H1 (cell line): ENCODE measurements at regions not wholly inside any gene's neighbourhood (a gene's known extent, or its start where the extent isn't known, plus 50 kb on each side); places are given as distances from the start of the nearest gene placed in this dataset.

Experiments
- CTCF ChIA-PET: fragments of 300-600 bp; sonication (Branson Sonifier 250); formaldehyde crosslinking; loops from one replicate; lab custom pipeline; 2021; ENCODE audit not compliant: partially characterized antibody; lab: Charles Lee
- POLR2A ChIA-PET: fragments of 300-600 bp; sonication (Branson Sonifier 250); formaldehyde crosslinking; loops from one replicate; lab custom pipeline; 2021; ENCODE audit warnings: inconsistent platforms; ENCODE audit not compliant: partially characterized antibody; lab: Charles Lee
- DNase-seq, 2 experiments: peaks; one replicate each; pipeline versions ENCODE4 v3.0.0 to v3.0.0-alpha.2; 2010 to 2022; ENCODE audit warnings: low spot score in 2 of 2, low read depth in 1 of 2, mixed read lengths in 1 of 2
- FAIRE-seq: peaks from 2 replicates; lab custom pipeline; 2011; peaks lifted over from hg19 to GRCh38; lab: Jason Lieb, UNC
- H2AFZ ChIP-seq: 2 replicates; pipeline ENCODE4 v1.8.1; 2012; ENCODE audit warnings: low read length, inconsistent platforms
- H2AK5ac ChIP-seq: 2 replicates; pipeline ENCODE4 v1.6.1; 2013; ENCODE audit warnings: low read depth, low read length
- H2BK120ac ChIP-seq: replicated peaks from 2 replicates; pipeline ENCODE3; 2013; ENCODE audit warnings: low read depth, low read length, inconsistent platforms
- H2BK12ac ChIP-seq: 2 replicates; pipeline ENCODE4 v1.6.1; 2013; ENCODE audit warnings: low read depth, low read length
- H2BK15ac ChIP-seq: 2 replicates; pipeline ENCODE4 v1.6.1; 2013; ENCODE audit warnings: low read length
- H2BK20ac ChIP-seq: 2 replicates; pipeline ENCODE4 v1.6.1; 2013; ENCODE audit warnings: low read length
- H2BK5ac ChIP-seq: 2 replicates; pipeline ENCODE4 v1.6.1; 2013; ENCODE audit warnings: low read depth, low read length
- H3K14ac ChIP-seq: 2 replicates; pipeline ENCODE4 v1.6.1; 2013; ENCODE audit warnings: inconsistent platforms; ENCODE audit not compliant: insufficient read length
- H3K18ac ChIP-seq: 2 replicates; pipeline ENCODE4 v1.6.1; 2013; ENCODE audit warnings: low read length; ENCODE audit errors: extremely low read depth
- H3K23ac ChIP-seq: 2 replicates; pipeline ENCODE4 v1.6.1; 2013; ENCODE audit warnings: inconsistent platforms; ENCODE audit not compliant: insufficient read length
- H3K23me2 ChIP-seq: 2 replicates; pipeline ENCODE4 v1.6.1; 2013; ENCODE audit warnings: low read depth, low read length
- H3K27ac ChIP-seq: 2 replicates; pipeline ENCODE4 v1.6.1; 2011; ENCODE audit warnings: low read depth, low read length, inconsistent platforms
- H3K27me3 ChIP-seq, 4 experiments: replicated peaks in 1 of 4; 1 replicate in 1 of 4; 2 replicates in 3 of 4; pipeline versions ENCODE4 v1.6.1 to v1.8.1; 2011 to 2013; ENCODE audit warnings: low read length in 3 of 4, mild to moderate bottlenecking in 3 of 4, inconsistent platforms in 2 of 4, mixed read lengths in 2 of 4, moderate library complexity in 1 of 4; ENCODE audit not compliant: control insufficient read depth in 3 of 4, insufficient read depth in 3 of 4; ENCODE audit errors: extremely low read depth in 1 of 4
- H3K36me3 ChIP-seq, 4 experiments: 2 replicates each; pipeline versions ENCODE4 v1.6.1 to v1.8.1; 2011 to 2013; ENCODE audit warnings: mild to moderate bottlenecking in 4 of 4, low read length in 3 of 4, moderate library complexity in 2 of 4, control low read depth in 1 of 4, inconsistent platforms in 1 of 4; ENCODE audit not compliant: insufficient read depth in 4 of 4, control insufficient read depth in 2 of 4
- H3K4ac ChIP-seq: replicated peaks from 2 replicates; pipeline ENCODE3; 2013; ENCODE audit warnings: low read length, low read depth, mixed read lengths, inconsistent platforms; ENCODE audit not compliant: insufficient read length
- H3K4me1 ChIP-seq, 4 experiments: replicated peaks in 1 of 4; 1 replicate in 1 of 4; 2 replicates in 3 of 4; pipeline versions ENCODE4 v1.6.1 to v1.8.1; 2011 to 2013; ENCODE audit warnings: low read length in 3 of 4, inconsistent platforms in 2 of 4, mixed read lengths in 1 of 4; ENCODE audit not compliant: insufficient read depth in 4 of 4, control insufficient read depth in 3 of 4
- H3K4me2 ChIP-seq, 2 experiments: 2 replicates each; pipeline versions ENCODE4 v1.6.1 to v1.8.1; 2011 to 2013; ENCODE audit warnings: low read depth in 2 of 2, low read length in 2 of 2, control low read depth in 1 of 2, inconsistent platforms in 1 of 2, mild to moderate bottlenecking in 1 of 2; ENCODE audit not compliant: insufficient read depth in 1 of 2
- H3K4me3 ChIP-seq, 4 experiments: fragments of 200-600, 300-600 bp in 1 of 4; sonication (generic), shearing (Covaris generic), sonication (Bioruptor Twin) in 1 of 4; 2 replicates each; pipeline versions ENCODE4 v1.5.1 to v1.8.1; 2011 to 2016; ENCODE audit warnings: low read length in 4 of 4, low read depth in 3 of 4, control low read depth in 2 of 4, inconsistent platforms in 2 of 4, mild to moderate bottlenecking in 2 of 4, mixed read lengths in 1 of 4, moderate library complexity in 1 of 4; ENCODE audit not compliant: insufficient read depth in 2 of 4; ENCODE audit errors: extremely low read depth in 1 of 4
- H3K56ac ChIP-seq: replicated peaks from 2 replicates; pipeline ENCODE3; 2013; ENCODE audit warnings: low read depth, mild to moderate bottlenecking, mixed read lengths, low read length, inconsistent platforms; ENCODE audit not compliant: insufficient read length
- H3K79me1 ChIP-seq: 2 replicates; pipeline ENCODE4 v1.6.1; 2013; ENCODE audit warnings: low read depth, low read length, control low read depth
- H3K79me2 ChIP-seq, 2 experiments: 2 replicates each; pipeline versions ENCODE4 v1.6.1 to v1.8.1; 2012 to 2013; ENCODE audit warnings: low read length in 2 of 2, mild to moderate bottlenecking in 2 of 2, inconsistent platforms in 1 of 2; ENCODE audit not compliant: insufficient read depth in 2 of 2, control insufficient read depth in 1 of 2
- H3K9ac ChIP-seq, 4 experiments: replicated peaks in 1 of 4; 1 replicate in 1 of 4; 2 replicates in 3 of 4; pipeline versions ENCODE4 v1.6.1 to v1.8.1; 2011 to 2013; ENCODE audit warnings: low read depth in 3 of 4, low read length in 3 of 4, control low read depth in 2 of 4, mild to moderate bottlenecking in 2 of 4, moderate library complexity in 2 of 4, inconsistent platforms in 1 of 4; ENCODE audit errors: extremely low read depth in 1 of 4
- H3K9me3 ChIP-seq, 2 experiments: 2 replicates each; pipeline versions ENCODE4 v1.6.1 to v1.8.1; 2012 to 2013; ENCODE audit warnings: mild to moderate bottlenecking in 2 of 2, moderate library complexity in 2 of 2, control low read depth in 1 of 2, inconsistent platforms in 1 of 2, low read depth in 1 of 2, low read length in 1 of 2, mixed read lengths in 1 of 2; ENCODE audit not compliant: insufficient read depth in 2 of 2
- H4K20me1 ChIP-seq, 2 experiments: replicated peaks in 1 of 2; 2 replicates each; pipeline versions ENCODE3 to v1.8.1; 2011 to 2013; ENCODE audit warnings: inconsistent platforms in 2 of 2, low read length in 2 of 2, mild to moderate bottlenecking in 1 of 2; ENCODE audit not compliant: insufficient read depth in 2 of 2, control insufficient read depth in 1 of 2
- H4K5ac ChIP-seq: 2 replicates; pipeline ENCODE4 v1.6.1; 2013; ENCODE audit warnings: low read length, low read depth, mixed read lengths, inconsistent platforms; ENCODE audit not compliant: insufficient read length
- H4K8ac ChIP-seq: 2 replicates; pipeline ENCODE4 v1.8.0; 2013; ENCODE audit warnings: mild to moderate bottlenecking, moderate library complexity, low read length, inconsistent platforms; ENCODE audit not compliant: insufficient read depth; ENCODE audit errors: extremely low read depth
- H4K91ac ChIP-seq: replicated peaks from 2 replicates; pipeline ENCODE3; 2013; ENCODE audit warnings: low read length, mixed read lengths, inconsistent platforms; ENCODE audit not compliant: insufficient read length
- BCL11A ChIP-seq, 2 experiments: IDR thresholded peaks; one replicate each; pipeline ENCODE4 v1.6.1; 2011; ENCODE audit warnings: low read depth in 2 of 2, low read length in 2 of 2, mild to moderate bottlenecking in 2 of 2
- CHD1 ChIP-seq: IDR thresholded peaks from 2 replicates; pipeline ENCODE4 v1.6.1; 2012; ENCODE audit warnings: low read depth, low read length, improper control_type of control experiment
- CTBP2 ChIP-seq: IDR thresholded peaks from 2 replicates; pipeline ENCODE4 v1.7.0; 2011; ENCODE audit warnings: borderline replicate concordance, mild to moderate bottlenecking, moderate library complexity, mixed read lengths, low read length; ENCODE audit not compliant: insufficient read depth, insufficient read length
- EP300 ChIP-seq, 2 experiments: IDR thresholded peaks; 1 replicate in 1 of 2; 2 replicates in 1 of 2; pipeline ENCODE4 v1.6.1; 2011 to 2012; ENCODE audit warnings: low read depth in 2 of 2, low read length in 2 of 2, mild to moderate bottlenecking in 2 of 2, borderline replicate concordance in 1 of 2, inconsistent platforms in 1 of 2, moderate library complexity in 1 of 2
- EZH2 ChIP-seq: fragments of 200-600 bp; sonication (generic); IDR thresholded peaks from 2 replicates; pipeline ENCODE4 v1.7.1; 2012; ENCODE audit warnings: low read depth, mild to moderate bottlenecking, moderate library complexity, low read length, inconsistent platforms; ENCODE audit not compliant: severe bottlenecking
- PHF8 ChIP-seq: fragments of 200-600 bp; sonication (generic); conservative IDR thresholded peaks from 2 replicates; pipeline ENCODE4 v1.7.1; 2012; ENCODE audit warnings: low read depth, mild to moderate bottlenecking, inconsistent platforms, low read length, moderate library complexity
- RBBP5 ChIP-seq: IDR thresholded peaks from 2 replicates; pipeline ENCODE4 v1.7.1; 2012; ENCODE audit warnings: low read depth, mild to moderate bottlenecking, inconsistent platforms, low read length, moderate library complexity, borderline replicate concordance
- SAP30 ChIP-seq: fragments of 300-600 bp; sonication (generic); IDR thresholded peaks from 2 replicates; pipeline ENCODE4 v1.7.1; 2012; ENCODE audit warnings: low read length, moderate library complexity, mild to moderate bottlenecking, inconsistent platforms; ENCODE audit not compliant: insufficient read depth, insufficient replicate concordance
- SP1 ChIP-seq: IDR thresholded peaks from 2 replicates; pipeline ENCODE4 v1.6.1; 2011; ENCODE audit warnings: low read depth, low read length
- TAF1 ChIP-seq: IDR thresholded peaks from 2 replicates; pipeline ENCODE4 v1.6.1; 2011; ENCODE audit warnings: mild to moderate bottlenecking, low read depth, low read length
- TAF7 ChIP-seq: optimal IDR thresholded peaks from 2 replicates; pipeline ENCODE3; 2011; ENCODE audit warnings: low read depth, mild to moderate bottlenecking, inconsistent platforms, low read length, moderate library complexity, borderline replicate concordance
- TBP ChIP-seq: IDR thresholded peaks from 2 replicates; pipeline ENCODE4 v1.6.1; 2011; ENCODE audit warnings: low read depth, low read length, improper control_type of control experiment
- ZNF274 ChIP-seq: IDR thresholded peaks from 2 replicates; pipeline ENCODE4 v1.7.0; 2012; ENCODE audit warnings: low read length, borderline replicate concordance; ENCODE audit errors: extremely low read depth
- WGBS, 2 experiments: shearing (Covaris generic) in 1 of 2; methylation state at CpG; one replicate each; pipeline versions ENCODE4 v1.1.6 to v1.1.7; 2013 to 2015; ENCODE audit warnings: low lambda C conversion rate in 2 of 2, mixed read lengths in 2 of 2, inconsistent platforms in 1 of 2, low coverage in 1 of 2, missing lambda C conversion rate in 1 of 2; ENCODE audit not compliant: insufficient replicate concordance in 2 of 2, insufficient coverage in 1 of 2, insufficient read length in 1 of 2; ENCODE audit errors: extremely low coverage in 1 of 2, missing lambda C conversion rate in 1 of 2; 5-methylcytosine and 5-hydroxymethylcytosine counted together

DNA sequence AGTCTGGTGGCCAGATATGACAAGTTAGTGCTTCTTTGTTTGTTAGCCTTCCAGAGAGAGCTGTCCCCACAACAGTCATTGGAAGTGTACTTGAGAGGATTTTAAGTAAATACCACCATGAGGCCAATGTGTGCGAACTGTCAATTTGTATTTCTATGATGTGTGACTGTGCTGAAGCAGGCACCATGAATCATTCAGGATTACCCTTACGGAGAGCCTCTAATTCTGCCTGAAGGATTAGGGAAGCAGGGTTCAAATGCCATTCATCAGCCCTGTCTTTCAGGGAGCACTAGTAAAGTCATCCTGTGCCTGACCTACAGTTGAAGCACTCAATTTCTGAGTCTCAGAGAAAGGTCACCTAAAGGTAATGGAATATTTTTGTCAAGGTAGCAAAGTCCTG lies 109.3 kb downstream of the GATA3 start:
- no peaks in the 10 kb centered on the region; a peak in 1 of 7 replicates for H3K27me3 ChIP-seq
- TF ChIP-seq SAP30 (no peak), PHF8 (no peak), EP300 (IDR thresholded peaks at IDR 0.05; ENCODE audit: borderline replicate concordance in 1 of 2, low read depth in 2 of 2, low read length in 2 of 2) (no peak), TBP (no peak), ZNF274 (no peak), EZH2 (no peak), TAF1 (no peak), CTBP2 (no peak), TAF7 (no peak), SP1 (no peak), RBBP5 (no peak), CHD1 (no peak), BCL11A (IDR thresholded peaks at IDR 0.05; ENCODE audit: low read depth in 2 of 2, low read length in 2 of 2) (no peak)

More for the DNA sequence above, 109.3 kb downstream of the GATA3 start:
- Histone ChIP-seq H3K4me2 (no peak overlapping the region), H3K23ac (no peak overlapping the region), H3K4me1 (no peaks in the 10 kb centered on the region), H2AFZ (no peak overlapping the region), H3K79me2 (no peaks in the 10 kb centered on the region), H2BK12ac (no peak overlapping the region), H3K9me3 (peaks cover 3 to 4% of the 10 kb centered on the region in 2 experiments; a peak in 2 of 4 replicates), H3K36me3 (no peaks in the 10 kb centered on the region), H3K18ac (no peak overlapping the region), H3K27ac (no peak overlapping the region), H2BK20ac (no peak overlapping the region), H3K14ac (no peak overlapping the region), H3K79me1 (no peaks in the 10 kb centered on the region), H4K5ac (no peak overlapping the region), H4K8ac (no peak overlapping the region), H3K9ac (no peak overlapping the region), H3K4me3 (no peak overlapping the region), H4K20me1 (no peaks in the 10 kb centered on the region), H3K23me2 (no peaks in the 10 kb centered on the region), H3K56ac (no peak overlapping the region), H2BK5ac (no peak overlapping the region), H2BK15ac (no peak overlapping the region), H3K4ac (no peak overlapping the region), H2BK120ac (no peak overlapping the region), H2AK5ac (no peak overlapping the region), H4K91ac (no peak overlapping the region)
- 88% methylated on average over 2 of the region's 2 CpGs; no CpG with 5 or more reads in 1 of the 2 experiments for WGBS, 2 experiments
- ChIA-PET POLR2A (no interaction called here), CTCF (no interaction called here)
- FAIRE-seq: no peak
- no peak for DNase-seq
